GM21529 (cell line): ENCODE measurements at regions not wholly inside any gene's neighbourhood (a gene's known extent, or its start where the extent isn't known, plus 50 kb on each side); places are given as distances from the start of the nearest gene placed in this dataset.

Experiments used
- ATAC-seq: cut with Tn5 transposase; IDR thresholded peaks from one replicate; pipeline ENCODE4 v1.9.1; 2021; ENCODE audit not compliant: unreplicated experiment

GRCh38 chr11:116510166-116510565, 262.6 kb downstream of the BUD13 start:
- ATAC-seq, result no peak

GRCh38 chr11:116509551-116509950, 263.2 kb downstream of the BUD13 start:
- ATAC-seq, result no peak

- no peak for ATAC-seq
Observed at GRCh38 chr11:116507849-116508695, 264.7 kb downstream of the BUD13 start.

- no peak for ATAC-seq
Observed at GRCh38 chr11:116507016-116507415, 265.8 kb downstream of the BUD13 start.

GRCh38 chr11:116506263-116506825, 266.4 kb downstream of the BUD13 start:
- ATAC-seq, result no peak

GRCh38 chr11:116505298-116506262, 267.2 kb downstream of the BUD13 start:
- ATAC-seq, result no peak

GRCh38 chr11:116504541-116505297, 268.1 kb downstream of the BUD13 start:
- no peak for ATAC-seq

GRCh38 chr11:116503216-116504160, 269.3 kb downstream of the BUD13 start:
- no peak for ATAC-seq

GRCh38 chr11:116502641-116503061, 270.1 kb downstream of the BUD13 start:
- ATAC-seq, result no peak

- no peak for ATAC-seq
Observed at GRCh38 chr11:116501728-116502127, 271.1 kb downstream of the BUD13 start.

GRCh38 chr11:116500947-116501602, 271.7 kb downstream of the BUD13 start:
- ATAC-seq, result no peak

GRCh38 chr11:116500026-116500946, 272.5 kb downstream of the BUD13 start:
- ATAC-seq, result no peak

- no peak for ATAC-seq
Observed at GRCh38 chr11:116499396-116500003, 273.3 kb downstream of the BUD13 start.

GRCh38 chr11:116498161-116498560, 274.6 kb downstream of the BUD13 start:
- no peak for ATAC-seq

GRCh38 chr11:116492600-116492999, 280.2 kb downstream of the BUD13 start:
- ATAC-seq, result no peak

GRCh38 chr11:116488836-116489389, 283.9 kb downstream of the BUD13 start:
- no peak for ATAC-seq

GRCh38 chr11:116485425-116485824, 287.4 kb downstream of the BUD13 start:
- ATAC-seq, result no peak
